Thoracic aorta (tissue), 2 donors: ENCODE measurements at regions not wholly inside any gene's neighbourhood (a gene's known extent, or its start where the extent isn't known, plus 50 kb on each side); places are given as distances from the start of the nearest gene placed in this dataset.

ENCODE experiments used
- ATAC-seq: fragments of 150-250 bp; one replicate; pipeline ENCODE4 v1.8.0; 2017; ENCODE audit warnings: low read depth; ENCODE audit not compliant: insufficient number of reproducible peaks, low FRiP score
- DNase-seq: peaks from one replicate; pipeline ENCODE4 v3.0.0-alpha.2; 2020; ENCODE audit warnings: low spot score
- H3K27ac ChIP-seq, 2 donors: fragments of 200-600 bp; sonication (generic); 1 replicate in 1 of 2; 2 replicates in 1 of 2; pipeline ENCODE4 v1.5.1; 2016; ENCODE audit warnings: mild to moderate bottlenecking in 2 of 2, moderate library complexity in 2 of 2
- H3K27me3 ChIP-seq: fragments of 200-600 bp; sonication (generic); replicated peaks from 2 replicates; pipeline ENCODE4 v1.6.0; 2016; ENCODE audit warnings: mild to moderate bottlenecking; ENCODE audit not compliant: insufficient read depth
- H3K36me3 ChIP-seq: fragments of 200-600 bp; sonication (generic); one replicate; pipeline ENCODE4 v1.5.1; 2016
- H3K4me1 ChIP-seq, 2 donors: fragments of 200-600 bp; sonication (generic); 1 replicate in 1 of 2; 2 replicates in 1 of 2; pipeline versions ENCODE4 v1.5.1 to v1.6.0; 2016; ENCODE audit warnings: low read depth in 2 of 2, mild to moderate bottlenecking in 1 of 2; ENCODE audit not compliant: control insufficient read depth in 1 of 2
- H3K4me3 ChIP-seq: fragments of 200-600 bp; sonication (generic); 2 replicates; pipeline ENCODE4 v1.5.1; 2016; ENCODE audit warnings: mild to moderate bottlenecking
- H3K9me3 ChIP-seq: fragments of 200-600 bp; sonication (generic); 2 replicates; pipeline ENCODE4 v1.5.1; 2016
- CTCF ChIP-seq: fragments of 200-600 bp; sonication (generic); IDR thresholded peaks from one replicate; pipeline ENCODE4 v1.5.1; 2019; ENCODE audit warnings: antibody characterized with exemption

DNA sequence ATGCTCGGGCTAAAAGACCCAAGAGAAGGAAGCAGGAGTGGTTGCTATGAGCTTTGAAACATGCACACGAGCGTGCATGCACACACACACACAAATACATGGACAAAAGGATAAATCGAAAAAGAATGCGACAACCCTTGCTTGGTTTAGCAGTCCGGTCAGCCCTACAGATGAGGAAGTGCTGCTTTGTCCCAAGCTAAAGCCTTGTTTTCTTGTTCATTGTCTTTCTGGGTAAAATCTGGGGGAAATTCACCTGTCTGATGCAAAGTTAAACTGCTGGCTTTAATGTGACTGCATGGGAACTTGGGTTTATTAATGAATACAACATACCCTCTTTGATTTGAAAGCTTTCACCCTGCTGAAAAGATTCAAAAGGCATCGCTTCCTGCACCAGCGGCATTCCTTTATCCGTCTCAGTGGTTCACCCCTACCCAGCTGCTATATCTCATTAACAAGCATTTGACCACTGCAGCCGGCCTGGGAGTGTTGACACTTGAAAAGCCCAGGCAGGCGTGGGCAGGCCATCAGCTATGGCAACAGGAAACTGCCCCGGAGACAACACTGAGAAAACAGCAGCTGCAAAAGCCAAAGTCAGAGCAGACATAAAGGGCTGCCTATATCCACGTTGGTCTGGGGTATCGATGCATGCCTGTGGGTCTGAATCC lies 301.7 kb downstream of the NDFIP2 start:
- no peak for TF ChIP-seq CTCF
- H3K36me3 ChIP-seq, result no peaks in the 10 kb centered on the region
- H3K4me3 ChIP-seq, result no peak overlapping the region
- H3K27ac ChIP-seq, result no peak overlapping the region
- ATAC-seq (no peak), DNase-seq (no peak)
- H3K4me1 ChIP-seq, result no peaks in the 10 kb centered on the region
- H3K9me3 ChIP-seq, result peaks cover under 1% of the 10 kb centered on the region
- no peaks in the 10 kb centered on the region for H3K27me3 ChIP-seq

DNA sequence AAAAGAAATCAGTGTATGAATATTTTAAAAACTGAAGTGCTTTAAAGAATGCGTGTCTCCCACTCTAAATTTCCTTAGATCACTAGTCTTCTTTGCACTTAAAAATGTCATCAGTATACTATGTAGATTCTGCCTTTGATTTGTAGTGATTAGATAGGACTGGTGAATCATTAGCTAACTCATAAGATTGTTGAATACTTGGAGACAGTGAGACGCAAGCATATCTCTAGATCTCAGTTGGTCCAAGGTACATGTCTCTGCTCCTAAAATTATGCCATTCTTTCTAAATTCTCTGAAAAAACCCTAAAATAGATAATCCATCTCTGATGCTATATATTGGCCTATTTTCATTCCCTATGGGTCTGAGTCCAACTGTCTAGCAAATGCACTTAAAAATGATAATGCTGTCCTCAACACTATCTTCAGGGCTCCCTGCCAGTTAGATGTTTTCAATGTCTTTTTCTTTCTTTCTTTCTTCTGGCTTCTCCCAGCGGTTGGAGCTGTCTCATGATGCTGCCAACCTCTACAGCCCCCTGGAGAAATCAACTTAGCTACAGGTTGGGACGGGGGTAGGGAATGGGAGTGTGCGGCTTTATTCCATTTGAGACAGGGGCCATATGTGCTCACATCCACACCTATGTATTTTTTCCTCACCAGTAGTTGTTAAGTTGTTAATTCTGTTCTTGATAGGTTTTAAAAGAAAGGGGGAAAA lies 301.0 kb downstream of the NDFIP2 start:
- Histone ChIP-seq H3K9me3 (no peaks in the 10 kb centered on the region), H3K4me3 (no peak overlapping the region), H3K27ac (no peak overlapping the region), H3K36me3 (no peaks in the 10 kb centered on the region), H3K27me3 (no peaks in the 10 kb centered on the region), H3K4me1 (no peaks in the 10 kb centered on the region)
- no peak for DNase-seq
- no peak for ATAC-seq
- no peak for TF ChIP-seq CTCF

DNA sequence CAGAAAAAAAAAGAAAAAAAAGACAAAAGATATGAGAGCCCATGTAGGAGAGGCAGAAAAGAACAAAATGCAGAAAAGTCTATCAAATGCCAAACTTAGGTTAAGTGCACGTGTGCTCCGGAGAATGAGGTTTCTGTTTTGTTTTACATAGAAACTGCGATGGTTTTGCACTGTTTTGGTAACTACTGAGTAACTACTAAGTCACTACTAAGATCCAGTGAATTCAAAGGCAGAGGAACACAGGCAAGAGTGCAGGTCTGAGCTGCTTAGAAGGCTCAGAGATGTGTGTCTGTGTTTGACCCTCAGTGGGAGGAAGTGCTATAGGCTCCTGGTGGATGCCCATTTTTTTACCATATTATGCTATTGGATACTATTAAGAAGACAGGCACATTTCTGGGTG lies 299.3 kb downstream of the NDFIP2 start:
- H3K27me3 ChIP-seq, result no peaks in the 10 kb centered on the region
- TF ChIP-seq CTCF, result no peak
- no peak for DNase-seq
- H3K9me3 ChIP-seq, result no peaks in the 10 kb centered on the region
- no peaks in the 10 kb centered on the region for H3K36me3 ChIP-seq
- no peak for ATAC-seq
- H3K4me1 ChIP-seq, result no peaks in the 10 kb centered on the region
- no peak overlapping the region for H3K27ac ChIP-seq
- peak overlapping the region; percentile 46 for H3K4me3 ChIP-seq

DNA sequence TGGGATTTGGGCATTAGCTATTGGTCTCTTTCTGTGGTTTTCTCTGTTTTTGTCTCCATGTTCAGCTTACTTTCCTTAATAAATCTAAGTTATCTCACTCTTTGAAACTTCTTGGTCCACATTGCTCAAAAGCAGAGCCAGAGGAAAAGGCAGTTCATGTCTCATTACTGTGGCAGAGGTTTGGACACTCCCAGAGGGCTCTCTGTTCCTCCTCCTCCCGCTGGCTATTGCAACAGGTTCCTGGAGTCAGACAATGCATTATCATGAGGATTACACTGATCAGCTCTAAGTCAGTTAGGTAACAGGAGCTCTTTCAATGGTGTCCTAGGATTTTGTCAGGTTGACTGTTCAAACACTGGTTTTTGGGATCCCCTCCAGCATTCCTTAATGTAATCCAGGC lies 298.8 kb downstream of the NDFIP2 start:
- H3K9me3 ChIP-seq, result no peaks in the 10 kb centered on the region
- H3K27ac ChIP-seq, result no peak overlapping the region
- no peaks in the 10 kb centered on the region for H3K36me3 ChIP-seq
- H3K27me3 ChIP-seq, result no peaks in the 10 kb centered on the region
- TF ChIP-seq CTCF, result no peak
- H3K4me1 ChIP-seq, result no peaks in the 10 kb centered on the region
- peak overlapping the region; percentile 46 for H3K4me3 ChIP-seq
- ATAC-seq (no peak), DNase-seq (no peak)

- H3K9me3 ChIP-seq, result no peaks in the 10 kb centered on the region
- no peaks in the 10 kb centered on the region for H3K4me1 ChIP-seq
- no peak overlapping the region for H3K27ac ChIP-seq
- no peak overlapping the region for H3K4me3 ChIP-seq
- TF ChIP-seq CTCF, result no peak
- DNase-seq (no peak), ATAC-seq (no peak)
- no peaks in the 10 kb centered on the region for H3K27me3 ChIP-seq
- no peaks in the 10 kb centered on the region for H3K36me3 ChIP-seq
Measured at GRCh38 chr13:79778741-79779460, 297.9 kb downstream of the NDFIP2 start.
